ENCODE measurements at regions not wholly inside any gene's neighbourhood (a gene's known extent, or its start where the extent isn't known, plus 50 kb on each side); places are given as distances from the start of the nearest gene placed in this dataset.

GRCh38 chr3:170766253-170766652, 103.7 kb downstream of the RPL22L1 start:
- no peak overlapping the region for H2AK5ac ChIP-seq (ENCODE audit: low read length, severe bottlenecking)
- peak overlapping the region in 1 of 2 experiments; percentile 95 for H2BK12ac ChIP-seq (ENCODE audit: low read length in 2 of 2)
- no peak overlapping the region for H4K8ac ChIP-seq (ENCODE audit: low read length)
- no peaks in the 10 kb centered on the region for H3K9me3 ChIP-seq (ENCODE audit: control insufficient read depth, low read length)
- H3K27me3 ChIP-seq (ENCODE audit: control insufficient read depth in 1 of 2, insufficient read depth in 1 of 2, low read length in 2 of 2), result no peaks in the 10 kb centered on the region
- peaks cover 3% of the 10 kb centered on the region for H3K4me1 ChIP-seq (ENCODE audit: control insufficient read depth, insufficient read depth, low read depth, low read length)
- no peak overlapping the region for H3K23ac ChIP-seq (ENCODE audit: low read length in 2 of 2)
- no peaks in the 10 kb centered on the region for H3K79me1 ChIP-seq (replicated peaks; ENCODE audit: low read length, poor library complexity, severe bottlenecking)
- H2BK5ac ChIP-seq (ENCODE audit: low read depth, low read length, poor library complexity, severe bottlenecking), result no peak overlapping the region
- no peak overlapping the region for H3K4me2 ChIP-seq (ENCODE audit: low read length, poor library complexity, severe bottlenecking)
- DNase-seq, result peak; percentile 30
- WGBS, result 91% methylated on average over 1 of the region's 3 CpGs
- peak overlapping the region; percentile 7 to 10 for H3K18ac ChIP-seq (ENCODE audit: low read depth in 1 of 2, low read length in 2 of 2)
- peak overlapping the region; percentile 49 to 97 for H3K4ac ChIP-seq (ENCODE audit: low read depth in 1 of 2, low read length in 2 of 2)
- no peaks in the 10 kb centered on the region for H3K36me3 ChIP-seq (ENCODE audit: control insufficient read depth in 1 of 2, insufficient read depth in 2 of 2, low read depth in 1 of 2, low read length in 2 of 2)
- no peak overlapping the region for H3K4me3 ChIP-seq (ENCODE audit: insufficient read depth in 1 of 2, low read depth in 1 of 2, low read length in 2 of 2)
- H2AFZ ChIP-seq (ENCODE audit: low read depth, low read length), result no peak overlapping the region
- H4K91ac ChIP-seq (ENCODE audit: low read length), result peak overlapping the region; percentile 44
- H3K9ac ChIP-seq (ENCODE audit: low read length), result peak overlapping the region; percentile 53
- peak overlapping the region; percentile 69 for H2BK120ac ChIP-seq (ENCODE audit: low read depth, low read length)
- no peak overlapping the region for H2BK15ac ChIP-seq (ENCODE audit: low read depth, poor library complexity, severe bottlenecking)
- no peak overlapping the region for H3K27ac ChIP-seq (ENCODE audit: low read length, poor library complexity, severe bottlenecking)
- no peak overlapping the region for H3K14ac ChIP-seq (ENCODE audit: low read length in 2 of 2)

DNA sequence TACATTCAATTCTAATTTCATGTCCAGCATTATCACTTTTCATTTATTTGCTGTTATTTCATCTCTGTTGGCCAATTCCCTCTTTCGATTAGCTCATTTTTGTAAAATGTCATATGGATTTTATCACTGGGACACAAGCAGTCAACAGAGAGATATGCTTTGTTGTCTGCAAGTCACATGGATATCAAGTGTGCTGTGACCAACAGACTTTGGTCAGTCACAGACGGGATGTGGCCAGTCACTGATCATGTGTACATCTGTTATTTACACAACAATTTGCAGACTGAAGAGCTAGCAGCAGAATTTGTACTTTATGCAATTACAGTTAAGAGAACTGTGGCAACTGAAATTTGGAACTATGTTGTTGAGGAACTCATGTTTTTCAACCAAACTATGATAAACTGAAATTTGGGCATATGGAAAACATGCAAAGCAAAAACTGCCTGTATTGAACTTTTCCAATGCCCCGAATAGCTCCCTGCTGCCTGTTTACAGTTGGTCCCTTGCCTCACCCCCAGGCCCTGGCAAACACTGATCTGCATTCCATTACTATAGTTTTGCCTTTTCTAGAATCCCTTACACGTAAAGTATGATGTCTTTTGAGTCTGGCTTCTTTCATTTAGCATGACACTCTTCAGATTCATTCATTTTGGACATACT, 104.4 kb downstream of the RPL22L1 start:
- Histone ChIP-seq H2BK120ac (ENCODE audit: low read depth, low read length) (no peak overlapping the region), H4K91ac (ENCODE audit: low read length) (no peak overlapping the region), H3K4me1 (ENCODE audit: control insufficient read depth, insufficient read depth, low read depth, low read length) (peaks cover 3% of the 10 kb centered on the region), H3K27ac (ENCODE audit: low read length, poor library complexity, severe bottlenecking) (no peak overlapping the region), H2BK12ac (ENCODE audit: low read length in 2 of 2) (peak overlapping the region in 1 of 2 experiments; percentile 82), H4K8ac (ENCODE audit: low read length) (no peak overlapping the region), H2AFZ (ENCODE audit: low read depth, low read length) (no peak overlapping the region), H3K9me3 (ENCODE audit: control insufficient read depth, low read length) (no peaks in the 10 kb centered on the region), H3K23ac (ENCODE audit: low read length in 2 of 2) (no peak overlapping the region), H3K79me1 (replicated peaks; ENCODE audit: low read length, poor library complexity, severe bottlenecking) (no peaks in the 10 kb centered on the region), H3K9ac (ENCODE audit: low read length) (peak overlapping the region; percentile 53), H2BK5ac (ENCODE audit: low read depth, low read length, poor library complexity, severe bottlenecking) (no peak overlapping the region), H3K4ac (ENCODE audit: low read depth in 1 of 2, low read length in 2 of 2) (peak overlapping the region in 1 of 2 experiments; percentile 82), H3K4me3 (ENCODE audit: insufficient read depth in 1 of 2, low read depth in 1 of 2, low read length in 2 of 2) (no peak overlapping the region), H2BK15ac (ENCODE audit: low read depth, poor library complexity, severe bottlenecking) (no peak overlapping the region), H3K27me3 (ENCODE audit: control insufficient read depth in 1 of 2, insufficient read depth in 1 of 2, low read length in 2 of 2) (no peaks in the 10 kb centered on the region), H2AK5ac (ENCODE audit: low read length, severe bottlenecking) (no peak overlapping the region), H3K14ac (ENCODE audit: low read length in 2 of 2) (no peak overlapping the region), H3K4me2 (ENCODE audit: low read length, poor library complexity, severe bottlenecking) (no peak overlapping the region), H3K36me3 (ENCODE audit: control insufficient read depth in 1 of 2, insufficient read depth in 2 of 2, low read depth in 1 of 2, low read length in 2 of 2) (no peaks in the 10 kb centered on the region), H3K18ac (ENCODE audit: low read depth in 1 of 2, low read length in 2 of 2) (no peak overlapping the region)
- peak; percentile 89 for DNase-seq
- WGBS, result 53% methylated on average over 4 of the region's 4 CpGs

DNA sequence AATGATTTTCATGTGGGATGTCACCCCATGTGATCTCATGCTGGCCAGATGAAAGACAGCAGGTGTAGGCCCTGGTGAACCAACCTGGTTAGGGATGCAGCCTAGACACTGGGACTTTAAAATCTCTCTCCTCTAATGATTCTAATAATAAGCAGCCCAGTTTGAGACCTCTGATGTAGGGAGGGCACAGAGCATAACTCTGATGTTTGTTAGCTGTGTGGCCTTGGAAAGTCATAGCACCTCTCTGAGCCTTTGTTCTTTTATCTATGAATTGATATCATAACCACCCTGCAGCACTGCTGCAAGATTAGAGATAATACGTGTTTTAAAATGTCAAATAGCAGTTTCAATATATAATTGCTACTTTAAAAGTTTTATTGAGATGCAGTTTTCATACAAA, 106.0 kb downstream of the RPL22L1 start:
- Histone ChIP-seq H3K79me1 (replicated peaks; ENCODE audit: low read length, poor library complexity, severe bottlenecking) (no peaks in the 10 kb centered on the region), H3K18ac (ENCODE audit: low read depth in 1 of 2, low read length in 2 of 2) (no peak overlapping the region), H3K14ac (ENCODE audit: low read length in 2 of 2) (no peak overlapping the region), H2BK5ac (ENCODE audit: low read depth, low read length, poor library complexity, severe bottlenecking) (no peak overlapping the region), H2BK15ac (ENCODE audit: low read depth, poor library complexity, severe bottlenecking) (no peak overlapping the region), H4K8ac (ENCODE audit: low read length) (no peak overlapping the region), H3K4me1 (ENCODE audit: control insufficient read depth, insufficient read depth, low read depth, low read length) (peaks cover 3% of the 10 kb centered on the region), H2AFZ (ENCODE audit: low read depth, low read length) (no peak overlapping the region), H3K4me2 (ENCODE audit: low read length, poor library complexity, severe bottlenecking) (no peak overlapping the region), H2BK12ac (ENCODE audit: low read length in 2 of 2) (peak overlapping the region in 1 of 2 experiments; percentile 56), H3K4me3 (ENCODE audit: insufficient read depth in 1 of 2, low read depth in 1 of 2, low read length in 2 of 2) (no peak overlapping the region), H3K23ac (ENCODE audit: low read length in 2 of 2) (no peak overlapping the region), H3K4ac (ENCODE audit: low read depth in 1 of 2, low read length in 2 of 2) (no peak overlapping the region), H3K27me3 (ENCODE audit: control insufficient read depth in 1 of 2, insufficient read depth in 1 of 2, low read length in 2 of 2) (no peaks in the 10 kb centered on the region), H2BK120ac (ENCODE audit: low read depth, low read length) (no peak overlapping the region), H3K36me3 (ENCODE audit: control insufficient read depth in 1 of 2, insufficient read depth in 2 of 2, low read depth in 1 of 2, low read length in 2 of 2) (no peaks in the 10 kb centered on the region), H4K91ac (ENCODE audit: low read length) (no peak overlapping the region), H2AK5ac (ENCODE audit: low read length, severe bottlenecking) (no peak overlapping the region), H3K27ac (ENCODE audit: low read length, poor library complexity, severe bottlenecking) (no peak overlapping the region), H3K9ac (ENCODE audit: low read length) (peak overlapping the region; percentile 8), H3K9me3 (ENCODE audit: control insufficient read depth, low read length) (no peaks in the 10 kb centered on the region)
- WGBS, result no CpG with 5 or more reads among the region's 1 CpG
- no peak for DNase-seq

GRCh38 chr3:170762064-170762463, 107.9 kb downstream of the RPL22L1 start:
- Histone ChIP-seq H3K9me3 (ENCODE audit: control insufficient read depth, low read length) (no peaks in the 10 kb centered on the region), H3K18ac (ENCODE audit: low read depth in 1 of 2, low read length in 2 of 2) (no peak overlapping the region), H3K4ac (ENCODE audit: low read depth in 1 of 2, low read length in 2 of 2) (no peak overlapping the region), H2BK120ac (ENCODE audit: low read depth, low read length) (no peak overlapping the region), H2BK5ac (ENCODE audit: low read depth, low read length, poor library complexity, severe bottlenecking) (no peak overlapping the region), H2AFZ (ENCODE audit: low read depth, low read length) (no peak overlapping the region), H3K14ac (ENCODE audit: low read length in 2 of 2) (no peak overlapping the region), H3K79me1 (replicated peaks; ENCODE audit: low read length, poor library complexity, severe bottlenecking) (no peaks in the 10 kb centered on the region), H3K27ac (ENCODE audit: low read length, poor library complexity, severe bottlenecking) (no peak overlapping the region), H3K4me3 (ENCODE audit: insufficient read depth in 1 of 2, low read depth in 1 of 2, low read length in 2 of 2) (no peak overlapping the region), H2AK5ac (ENCODE audit: low read length, severe bottlenecking) (no peak overlapping the region), H2BK15ac (ENCODE audit: low read depth, poor library complexity, severe bottlenecking) (no peak overlapping the region), H3K9ac (ENCODE audit: low read length) (peak overlapping the region; percentile 73), H4K91ac (ENCODE audit: low read length) (no peak overlapping the region), H4K8ac (ENCODE audit: low read length) (no peak overlapping the region), H3K4me1 (ENCODE audit: control insufficient read depth, insufficient read depth, low read depth, low read length) (no peaks in the 10 kb centered on the region), H2BK12ac (ENCODE audit: low read length in 2 of 2) (no peak overlapping the region), H3K27me3 (ENCODE audit: control insufficient read depth in 1 of 2, insufficient read depth in 1 of 2, low read length in 2 of 2) (no peaks in the 10 kb centered on the region), H3K36me3 (ENCODE audit: control insufficient read depth in 1 of 2, insufficient read depth in 2 of 2, low read depth in 1 of 2, low read length in 2 of 2) (no peaks in the 10 kb centered on the region), H3K4me2 (ENCODE audit: low read length, poor library complexity, severe bottlenecking) (no peak overlapping the region), H3K23ac (ENCODE audit: low read length in 2 of 2) (no peak overlapping the region)
- 100% methylated on average over 2 of the region's 2 CpGs for WGBS
- no peak for DNase-seq

All from mesenchymal stem cell (in vitro differentiated cells and primary cell).